ENCODE measurements at regions not wholly inside any gene's neighbourhood (a gene's known extent, or its start where the extent isn't known, plus 50 kb on each side); places are given as distances from the start of the nearest gene placed in this dataset.

GRCh38 chr5:171703146-171703545 lies 82.5 kb upstream of the SMIM23 start (continued):
- no peak for TF ChIP-seq ZNF441 (CRISPR knock-in tag; IDR thresholded peaks at IDR 0.05; ENCODE audit: borderline replicate concordance)

GRCh38 chr5:171705036-171705435 lies 80.6 kb upstream of the SMIM23 start:
- Histone ChIP-seq H3K9ac (ENCODE audit: insufficient read depth, low read depth, low read length) (no peak overlapping the region), H3K4me1 (ENCODE audit: insufficient read depth, low read length) (no peaks in the 10 kb centered on the region), H3K27ac (ENCODE audit: extremely low read length, insufficient read depth, low read length) (no peak overlapping the region), H3K4me3 (replicated peaks in 1 of 3; ENCODE audit: insufficient read depth in 1 of 3, low read depth in 2 of 3, low read length in 3 of 3) (no peak overlapping the region), H3K9me3 (ENCODE audit: low read length) (no peaks in the 10 kb centered on the region), H4K20me1 (ENCODE audit: insufficient read depth, low read length) (no peaks in the 10 kb centered on the region), H3K36me3 (replicated peaks in 1 of 2; ENCODE audit: control insufficient read depth in 1 of 2, insufficient read depth in 2 of 2, low read length in 2 of 2) (no peaks in the 10 kb centered on the region), H3K4me2 (ENCODE audit: low read depth, low read length) (no peak overlapping the region), H3K79me2 (ENCODE audit: insufficient read depth, low read length) (no peaks in the 10 kb centered on the region), H3K27me3 (ENCODE audit: control insufficient read depth in 1 of 2, insufficient read depth in 2 of 2, low read length in 2 of 2) (peaks cover 0 to 46% of the 10 kb centered on the region in 2 experiments; a peak in 3 of 5 replicates), H2AFZ (ENCODE audit: low read length) (no peak overlapping the region)
- CTCF ChIA-PET (ENCODE audit: low intra/inter-chr PET ratio, low total read pairs), result no interaction called here
- in situ Hi-C loops (cut with HindIII; ENCODE audit: extremely low pct_ligation_motif_present, low pct_unique_long_range_greater_than_20kb) (no loop called here), intact Hi-C loops (cut with micrococcal nuclease; ENCODE audit: unreplicated experiment) (no loop called here)
- no peak for FAIRE-seq
- no peak for TF ChIP-seq ZNF530 (CRISPR knock-in tag; IDR thresholded peaks at IDR 0.05; ENCODE audit: low read depth)
- no peak for TF ChIP-seq GMEB1 (CRISPR knock-in tag; IDR thresholded peaks at IDR 0.05; ENCODE audit: borderline replicate concordance)
- TF ChIP-seq AHR (CRISPR knock-in tag; IDR thresholded peaks at IDR 0.05), result no peak
- no peak for TF ChIP-seq ZNF24 (IDR thresholded peaks at IDR 0.05)
- no peak for TF ChIP-seq MBD4 (IDR thresholded peaks at IDR 0.05; ENCODE audit: borderline replicate concordance, low read length)
- TF ChIP-seq ZNF280B (CRISPR knock-in tag; IDR thresholded peaks at IDR 0.05; ENCODE audit: borderline replicate concordance), result no peak
- no peak for TF ChIP-seq ZNF547 (CRISPR knock-in tag; IDR thresholded peaks at IDR 0.05)
- no peak for TF ChIP-seq CEBPG (CRISPR knock-in tag; IDR thresholded peaks at IDR 0.05)
- no peak for TF ChIP-seq HIVEP1 (CRISPR knock-in tag; IDR thresholded peaks at IDR 0.05)
- TF ChIP-seq GLMP (CRISPR knock-in tag; IDR thresholded peaks at IDR 0.05; ENCODE audit: borderline replicate concordance), result no peak
- no peak for TF ChIP-seq THAP8 (CRISPR knock-in tag; IDR thresholded peaks at IDR 0.05; ENCODE audit: borderline replicate concordance)
- TF ChIP-seq CREBL2 (CRISPR knock-in tag; IDR thresholded peaks at IDR 0.05; ENCODE audit: borderline replicate concordance), result no peak
- TF ChIP-seq ATRX (CRISPR knock-in tag; IDR thresholded peaks at IDR 0.05; ENCODE audit: borderline replicate concordance), result no peak
- TF ChIP-seq PHF21A (CRISPR knock-in tag; IDR thresholded peaks at IDR 0.05), result no peak
- TF ChIP-seq ZBTB1 (CRISPR knock-in tag; IDR thresholded peaks at IDR 0.05; ENCODE audit: borderline replicate concordance), result no peak
- no peak for TF ChIP-seq NCOA5 (CRISPR knock-in tag; IDR thresholded peaks at IDR 0.05)
- no peak for TF ChIP-seq PHF8 (CRISPR knock-in tag; IDR thresholded peaks at IDR 0.05)
- no peak for TF ChIP-seq MATR3 (CRISPR knock-in tag; IDR thresholded peaks at IDR 0.05)
- TF ChIP-seq GLI4 (CRISPR knock-in tag; IDR thresholded peaks at IDR 0.05; ENCODE audit: borderline replicate concordance), result no peak
- DNase-seq (ENCODE audit: low spot score), result no peak
- POLR2A ChIA-PET, result no interaction called here
- no CpG with 5 or more reads among the region's 6 CpGs for WGBS (ENCODE audit: low lambda C conversion rate)
- no TSS peak for BruUV-seq (replicated peaks)
- no peak for ATAC-seq

Data from HepG2 (cell line).